DOHH2 (cell line): ENCODE measurements at regions not wholly inside any gene's neighbourhood (a gene's known extent, or its start where the extent isn't known, plus 50 kb on each side); places are given as distances from the start of the nearest gene placed in this dataset.

Experiments
- H3F3A ChIP-seq: fragments of 200-600 bp; sonication (generic), shearing (Covaris generic); 2 replicates; pipeline ENCODE4 v1.6.0; 2016; ENCODE audit warnings: antibody characterized with exemption, mild to moderate bottlenecking; ENCODE audit not compliant: control insufficient read depth, insufficient read depth
- H3K27ac ChIP-seq: fragments of 200-600 bp; sonication (generic); 2 replicates; pipeline ENCODE4 v1.5.1; 2014; ENCODE audit warnings: low read depth, mild to moderate bottlenecking, low read length, moderate library complexity
- H3K27me3 ChIP-seq: fragments of 200-600 bp; sonication (generic); 2 replicates; pipeline ENCODE4 v1.6.1; 2014; ENCODE audit warnings: mild to moderate bottlenecking, low read length, mixed read lengths; ENCODE audit not compliant: control insufficient read depth
- H3K36me3 ChIP-seq: fragments of 200-600 bp; sonication (generic); 2 replicates; pipeline ENCODE4 v1.6.1; 2014; ENCODE audit warnings: mild to moderate bottlenecking, low read length, moderate library complexity, mixed read lengths; ENCODE audit not compliant: control insufficient read depth
- H3K4me1 ChIP-seq: fragments of 200-600 bp; sonication (generic); 2 replicates; pipeline ENCODE4 v1.6.1; 2014; ENCODE audit warnings: mild to moderate bottlenecking, low read length, mixed read lengths; ENCODE audit not compliant: control insufficient read depth
- H3K4me2 ChIP-seq: fragments of 200-600 bp; sonication (generic); 2 replicates; pipeline ENCODE4 v1.6.0; 2014; ENCODE audit warnings: mild to moderate bottlenecking, low read length, moderate library complexity
- H3K4me3 ChIP-seq: fragments of 200-600 bp; sonication (generic); 2 replicates; pipeline ENCODE4 v1.5.1; 2014; ENCODE audit warnings: mild to moderate bottlenecking, low read length, mixed read lengths
- H3K79me2 ChIP-seq: fragments of 200-600 bp; sonication (generic); 2 replicates; pipeline ENCODE4 v1.6.1; 2014; ENCODE audit warnings: mild to moderate bottlenecking, low read length, mixed read lengths; ENCODE audit not compliant: control insufficient read depth
- H3K9me2 ChIP-seq: fragments of 200-600 bp; sonication (generic); replicated peaks from 2 replicates; pipeline ENCODE4 v1.6.1; 2014; ENCODE audit warnings: mild to moderate bottlenecking, low read length, mixed read lengths; ENCODE audit not compliant: control insufficient read depth
- H3K9me3 ChIP-seq: fragments of 200-600 bp; sonication (generic); 2 replicates; pipeline ENCODE4 v1.6.1; 2014; ENCODE audit warnings: antibody characterized with exemption, low read length, mixed read lengths; ENCODE audit not compliant: control insufficient read depth, insufficient read depth
- H4K20me1 ChIP-seq: fragments of 200-600 bp; sonication (generic); 2 replicates; pipeline ENCODE4 v1.6.0; 2014; ENCODE audit warnings: low read depth, mild to moderate bottlenecking, antibody characterized with exemption, low read length, moderate library complexity; ENCODE audit not compliant: control insufficient read depth, insufficient read depth
- CTCF ChIP-seq: fragments of 200-600 bp; sonication (generic); IDR thresholded peaks from one replicate; pipeline ENCODE4 v1.5.1; 2014; ENCODE audit warnings: antibody characterized with exemption, mild to moderate bottlenecking, low read depth, low read length; ENCODE audit not compliant: poor library complexity, severe bottlenecking
- EZH2phosphoT487 ChIP-seq: fragments of 200-600 bp; sonication (generic); IDR thresholded peaks from 2 replicates; pipeline ENCODE4 v1.6.1; 2017; ENCODE audit warnings: borderline replicate concordance, mild to moderate bottlenecking, antibody characterized with exemption, low read length, moderate library complexity, mixed read lengths

GRCh38 chr15:38127306-38127771, 125.3 kb upstream of the SPRED1 start:
- Histone ChIP-seq H3K4me2 (no peak overlapping the region), H3K9me2 (no peaks in the 10 kb centered on the region), H3F3A (no peaks in the 10 kb centered on the region), H3K27me3 (peaks cover 20% of the 10 kb centered on the region), H3K79me2 (no peaks in the 10 kb centered on the region), H3K36me3 (no peaks in the 10 kb centered on the region), H3K9me3 (no peaks in the 10 kb centered on the region), H3K27ac (no peak overlapping the region), H3K4me1 (peaks cover 12% of the 10 kb centered on the region), H3K4me3 (no peak overlapping the region), H4K20me1 (no peaks in the 10 kb centered on the region)
- no peak for TF ChIP-seq EZH2phosphoT487
- TF ChIP-seq CTCF = no peak

DNA sequence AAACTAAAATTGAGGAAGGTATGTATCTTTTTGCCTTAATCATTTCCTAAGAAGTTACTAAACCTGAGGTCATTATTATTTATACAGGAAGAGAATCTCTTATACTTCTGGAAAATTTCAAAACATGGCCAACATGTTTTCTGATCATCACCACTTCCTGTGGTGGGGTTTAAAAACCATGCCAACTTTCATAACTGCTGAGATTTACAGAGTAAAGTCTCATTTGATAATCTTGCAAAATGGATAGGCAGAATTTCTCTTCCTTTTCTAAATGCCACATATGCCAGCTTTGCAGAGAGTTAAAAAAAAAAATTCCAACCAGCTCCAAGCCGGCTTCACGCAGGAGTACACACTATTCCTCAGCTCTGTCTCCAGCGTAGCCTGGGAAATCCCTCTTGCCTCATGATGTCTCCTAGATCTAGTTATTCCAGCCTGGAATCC, 124.3 kb upstream of the SPRED1 start:
- Histone ChIP-seq H3K36me3 (no peaks in the 10 kb centered on the region), H3F3A (no peaks in the 10 kb centered on the region), H3K27me3 (peaks cover 20% of the 10 kb centered on the region), H4K20me1 (no peaks in the 10 kb centered on the region), H3K4me2 (no peak overlapping the region), H3K4me1 (peaks cover 12% of the 10 kb centered on the region), H3K4me3 (no peak overlapping the region), H3K27ac (no peak overlapping the region), H3K9me2 (no peaks in the 10 kb centered on the region), H3K79me2 (no peaks in the 10 kb centered on the region), H3K9me3 (no peaks in the 10 kb centered on the region)
- no peak for TF ChIP-seq CTCF
- no peak for TF ChIP-seq EZH2phosphoT487

DNA sequence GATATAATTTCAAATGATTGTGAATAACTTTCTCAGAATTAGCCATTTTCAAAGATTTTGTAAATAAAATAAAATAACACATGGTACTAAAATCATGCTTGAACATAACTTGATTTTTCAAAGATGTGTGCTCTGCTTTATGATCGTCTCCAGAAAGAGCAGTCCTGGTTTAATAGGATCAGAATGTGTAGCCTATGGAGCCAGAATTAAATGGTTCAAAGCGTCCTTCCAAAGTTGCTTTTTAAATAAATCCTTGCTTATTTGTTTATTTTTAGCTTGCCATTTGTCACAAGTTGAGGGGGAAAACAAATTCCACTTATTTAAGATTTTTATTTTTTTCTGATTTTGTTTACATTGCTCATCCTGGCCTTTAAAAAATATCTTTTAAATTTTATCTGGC, 123.7 kb upstream of the SPRED1 start:
- Histone ChIP-seq H4K20me1 (no peaks in the 10 kb centered on the region), H3K9me2 (no peaks in the 10 kb centered on the region), H3K27ac (no peak overlapping the region), H3K9me3 (no peaks in the 10 kb centered on the region), H3K4me1 (peaks cover 12% of the 10 kb centered on the region), H3K27me3 (peaks cover 20% of the 10 kb centered on the region), H3K4me2 (no peak overlapping the region), H3K79me2 (no peaks in the 10 kb centered on the region), H3K36me3 (no peaks in the 10 kb centered on the region), H3K4me3 (no peak overlapping the region), H3F3A (no peaks in the 10 kb centered on the region)
- TF ChIP-seq EZH2phosphoT487 = no peak
- TF ChIP-seq CTCF = no peak
